SU-DHL-6 (cell line): ENCODE measurements at regions not wholly inside any gene's neighbourhood (a gene's known extent, or its start where the extent isn't known, plus 50 kb on each side); places are given as distances from the start of the nearest gene placed in this dataset.

ENCODE experiments used
- EZH2phosphoT487 ChIP-seq: fragments of 200-600 bp; sonication (generic), shearing (Covaris generic); conservative IDR thresholded peaks from 2 replicates; pipeline ENCODE4 v1.6.1; 2018; ENCODE audit warnings: mild to moderate bottlenecking, antibody characterized with exemption, low read length, moderate library complexity, mixed read lengths
- TF ChIP-seq, protein P1 (sequence below): fragments of 200-600 bp; sonication (generic); IDR thresholded peaks from one replicate; pipeline ENCODE4 v1.5.1; 2017; ENCODE audit warnings: antibody characterized with exemption, mild to moderate bottlenecking, low read length, moderate library complexity; ENCODE audit not compliant: insufficient read depth, poor library complexity, severe bottlenecking

DNA sequence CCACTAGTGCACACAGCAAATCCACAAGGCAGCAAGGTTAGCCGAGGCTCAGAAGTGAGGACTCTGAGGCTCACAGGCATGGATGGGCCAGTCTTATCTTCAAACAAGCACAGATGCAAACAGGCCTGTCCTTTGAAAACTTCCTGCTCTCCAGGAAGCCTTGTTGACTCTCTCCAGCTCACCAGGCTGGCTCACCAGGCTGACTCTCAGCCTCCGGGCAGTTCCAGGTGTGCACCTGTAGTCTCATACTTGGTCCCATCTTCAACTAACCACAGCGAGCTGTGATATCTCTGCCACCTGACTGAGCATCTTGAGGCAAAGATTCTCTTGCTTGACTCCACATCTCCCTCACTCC is 173.9 kb upstream of the ZMIZ1 start:
- TF ChIP-seq, protein P1, sequence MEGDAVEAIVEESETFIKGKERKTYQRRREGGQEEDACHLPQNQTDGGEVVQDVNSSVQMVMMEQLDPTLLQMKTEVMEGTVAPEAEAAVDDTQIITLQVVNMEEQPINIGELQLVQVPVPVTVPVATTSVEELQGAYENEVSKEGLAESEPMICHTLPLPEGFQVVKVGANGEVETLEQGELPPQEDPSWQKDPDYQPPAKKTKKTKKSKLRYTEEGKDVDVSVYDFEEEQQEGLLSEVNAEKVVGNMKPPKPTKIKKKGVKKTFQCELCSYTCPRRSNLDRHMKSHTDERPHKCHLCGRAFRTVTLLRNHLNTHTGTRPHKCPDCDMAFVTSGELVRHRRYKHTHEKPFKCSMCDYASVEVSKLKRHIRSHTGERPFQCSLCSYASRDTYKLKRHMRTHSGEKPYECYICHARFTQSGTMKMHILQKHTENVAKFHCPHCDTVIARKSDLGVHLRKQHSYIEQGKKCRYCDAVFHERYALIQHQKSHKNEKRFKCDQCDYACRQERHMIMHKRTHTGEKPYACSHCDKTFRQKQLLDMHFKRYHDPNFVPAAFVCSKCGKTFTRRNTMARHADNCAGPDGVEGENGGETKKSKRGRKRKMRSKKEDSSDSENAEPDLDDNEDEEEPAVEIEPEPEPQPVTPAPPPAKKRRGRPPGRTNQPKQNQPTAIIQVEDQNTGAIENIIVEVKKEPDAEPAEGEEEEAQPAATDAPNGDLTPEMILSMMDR: no peak
- no peak for TF ChIP-seq EZH2phosphoT487
